ENCODE measurements at regions not wholly inside any gene's neighbourhood (a gene's known extent, or its start where the extent isn't known, plus 50 kb on each side); places are given as distances from the start of the nearest gene placed in this dataset.

DNA sequence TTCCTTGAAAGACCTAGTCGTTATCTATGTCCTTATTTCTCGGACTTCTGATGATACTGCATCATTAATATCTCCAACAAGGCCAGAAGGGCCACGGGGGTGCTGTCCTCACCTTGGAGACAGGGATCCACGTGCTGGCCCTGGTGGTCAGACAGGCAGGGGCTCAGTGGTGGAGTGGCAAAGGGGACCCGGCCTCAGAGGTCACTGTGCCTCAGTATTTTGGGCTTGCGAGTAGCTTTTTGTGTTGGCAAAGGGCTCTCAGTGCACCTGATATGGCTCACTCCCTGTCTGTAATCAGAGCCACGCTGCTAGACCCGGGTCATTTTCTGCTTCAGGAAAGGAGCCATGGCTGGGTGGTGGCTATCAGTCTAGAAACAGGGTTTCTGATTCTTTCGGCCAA lies 135.1 kb downstream of the GADD45G start:
- TF ChIP-seq, protein P1, sequence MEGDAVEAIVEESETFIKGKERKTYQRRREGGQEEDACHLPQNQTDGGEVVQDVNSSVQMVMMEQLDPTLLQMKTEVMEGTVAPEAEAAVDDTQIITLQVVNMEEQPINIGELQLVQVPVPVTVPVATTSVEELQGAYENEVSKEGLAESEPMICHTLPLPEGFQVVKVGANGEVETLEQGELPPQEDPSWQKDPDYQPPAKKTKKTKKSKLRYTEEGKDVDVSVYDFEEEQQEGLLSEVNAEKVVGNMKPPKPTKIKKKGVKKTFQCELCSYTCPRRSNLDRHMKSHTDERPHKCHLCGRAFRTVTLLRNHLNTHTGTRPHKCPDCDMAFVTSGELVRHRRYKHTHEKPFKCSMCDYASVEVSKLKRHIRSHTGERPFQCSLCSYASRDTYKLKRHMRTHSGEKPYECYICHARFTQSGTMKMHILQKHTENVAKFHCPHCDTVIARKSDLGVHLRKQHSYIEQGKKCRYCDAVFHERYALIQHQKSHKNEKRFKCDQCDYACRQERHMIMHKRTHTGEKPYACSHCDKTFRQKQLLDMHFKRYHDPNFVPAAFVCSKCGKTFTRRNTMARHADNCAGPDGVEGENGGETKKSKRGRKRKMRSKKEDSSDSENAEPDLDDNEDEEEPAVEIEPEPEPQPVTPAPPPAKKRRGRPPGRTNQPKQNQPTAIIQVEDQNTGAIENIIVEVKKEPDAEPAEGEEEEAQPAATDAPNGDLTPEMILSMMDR (optimal IDR thresholded peaks at IDR 0.05 in 1 of 3, IDR thresholded peaks at IDR 0.05 in 1 of 3, conservative IDR thresholded peaks at IDR 0.05 in 1 of 3; ENCODE audit: extremely low read depth in 1 of 3, insufficient read depth in 2 of 3, low read length in 3 of 3), result no peak
- TF ChIP-seq EZH2 (IDR thresholded peaks at IDR 0.05; ENCODE audit: low read length), result no peak

Measured in keratinocyte (primary cell).